ENCODE measurements at regions not wholly inside any gene's neighbourhood (a gene's known extent, or its start where the extent isn't known, plus 50 kb on each side); places are given as distances from the start of the nearest gene placed in this dataset.

DNA sequence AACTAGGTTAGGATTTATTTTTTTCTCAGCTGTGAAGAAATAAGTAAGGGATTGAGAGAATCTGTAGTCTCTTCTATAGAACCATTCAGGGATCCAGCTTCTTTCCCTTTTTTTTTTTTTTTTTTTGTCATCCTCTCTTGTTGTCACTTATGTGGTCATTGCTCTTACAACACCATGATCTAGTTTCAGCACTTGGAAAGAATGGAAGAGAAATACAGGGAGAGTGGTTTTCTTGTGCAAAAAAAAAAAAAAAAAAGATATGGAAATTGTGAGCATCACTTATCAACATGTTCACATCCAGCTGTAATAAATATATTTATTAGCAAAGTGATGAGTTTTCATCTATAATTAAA is 599.3 kb downstream of the SLC6A15 start:
- Mint-ChIP-seq H3K27ac (no peak overlapping the region), H3K36me3 (ENCODE audit: low read depth) (no peaks in the 10 kb centered on the region), H3K4me1 (ENCODE audit: low read depth) (no peaks in the 10 kb centered on the region), H3K9me3 (peaks cover 6% of the 10 kb centered on the region), H3K4me3 (no peak overlapping the region), H3K27me3 (no peaks in the 10 kb centered on the region)
- TF ChIP-seq, protein P1, sequence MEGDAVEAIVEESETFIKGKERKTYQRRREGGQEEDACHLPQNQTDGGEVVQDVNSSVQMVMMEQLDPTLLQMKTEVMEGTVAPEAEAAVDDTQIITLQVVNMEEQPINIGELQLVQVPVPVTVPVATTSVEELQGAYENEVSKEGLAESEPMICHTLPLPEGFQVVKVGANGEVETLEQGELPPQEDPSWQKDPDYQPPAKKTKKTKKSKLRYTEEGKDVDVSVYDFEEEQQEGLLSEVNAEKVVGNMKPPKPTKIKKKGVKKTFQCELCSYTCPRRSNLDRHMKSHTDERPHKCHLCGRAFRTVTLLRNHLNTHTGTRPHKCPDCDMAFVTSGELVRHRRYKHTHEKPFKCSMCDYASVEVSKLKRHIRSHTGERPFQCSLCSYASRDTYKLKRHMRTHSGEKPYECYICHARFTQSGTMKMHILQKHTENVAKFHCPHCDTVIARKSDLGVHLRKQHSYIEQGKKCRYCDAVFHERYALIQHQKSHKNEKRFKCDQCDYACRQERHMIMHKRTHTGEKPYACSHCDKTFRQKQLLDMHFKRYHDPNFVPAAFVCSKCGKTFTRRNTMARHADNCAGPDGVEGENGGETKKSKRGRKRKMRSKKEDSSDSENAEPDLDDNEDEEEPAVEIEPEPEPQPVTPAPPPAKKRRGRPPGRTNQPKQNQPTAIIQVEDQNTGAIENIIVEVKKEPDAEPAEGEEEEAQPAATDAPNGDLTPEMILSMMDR (IDR thresholded peaks at IDR 0.05), result no peak
- intact Hi-C loops (cut with micrococcal nuclease), result no loop called here
- ATAC-seq, result no peak
- ChIA-PET CTCF (no interaction called here), POLR2A (no interaction called here)
- no peak for DNase-seq

DNA sequence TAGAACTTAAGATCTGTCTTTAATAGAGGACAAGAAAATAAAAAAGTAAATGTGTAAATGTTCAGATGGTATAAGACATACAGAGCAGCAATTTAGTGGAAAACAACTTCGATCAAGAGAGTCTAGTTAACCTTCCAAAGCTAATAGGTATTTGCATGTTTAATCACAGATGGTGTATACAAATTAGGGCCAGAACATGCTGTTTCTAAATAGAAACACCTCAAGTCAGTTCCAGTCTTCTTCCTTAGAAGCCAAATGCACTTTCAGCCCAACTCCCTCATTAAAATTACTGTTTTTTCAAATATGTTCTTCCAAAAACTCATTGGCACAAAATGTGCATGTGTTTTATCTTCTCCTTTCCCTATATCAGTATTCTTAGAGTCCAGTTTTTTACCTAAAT is 604.4 kb downstream of the SLC6A15 start:
- no peaks in the 10 kb centered on the region for H3K4me1 Mint-ChIP-seq (ENCODE audit: low read depth)
- H3K9me3 Mint-ChIP-seq, result no peaks in the 10 kb centered on the region
- ChIA-PET POLR2A (no interaction called here), CTCF (no interaction called here)
- TF ChIP-seq, protein P1 (IDR thresholded peaks at IDR 0.05), result no peak
- intact Hi-C loops (cut with micrococcal nuclease), result no loop called here
- H3K27ac Mint-ChIP-seq, result no peak overlapping the region
- ATAC-seq, result no peak
- no peak for DNase-seq
- no peaks in the 10 kb centered on the region for H3K36me3 Mint-ChIP-seq (ENCODE audit: low read depth)
- H3K27me3 Mint-ChIP-seq, result no peaks in the 10 kb centered on the region
- no peak overlapping the region for H3K4me3 Mint-ChIP-seq

DNA sequence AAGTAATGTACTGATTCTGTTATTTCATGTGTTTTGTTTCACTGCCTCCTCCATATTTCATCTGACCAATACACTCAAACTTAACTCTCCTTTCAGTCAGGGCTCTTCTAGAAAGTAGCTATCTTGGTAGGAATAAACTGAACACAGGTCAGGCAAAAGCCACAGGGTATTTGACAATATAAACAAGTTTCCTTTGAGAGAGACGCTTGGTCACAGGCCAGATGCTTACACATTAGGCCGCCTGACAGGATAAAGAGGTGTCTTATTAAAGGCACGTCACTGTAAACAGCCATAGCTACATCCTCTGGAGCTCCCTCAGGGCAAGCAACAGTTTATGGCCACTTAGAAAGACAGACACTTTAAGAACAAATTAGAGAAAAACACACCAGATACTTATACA is 607.5 kb downstream of the SLC6A15 start:
- POLR2A ChIA-PET, result no interaction called here
- CTCF ChIA-PET, result no interaction called here
- intact Hi-C loops (cut with micrococcal nuclease), result no loop called here

DNA sequence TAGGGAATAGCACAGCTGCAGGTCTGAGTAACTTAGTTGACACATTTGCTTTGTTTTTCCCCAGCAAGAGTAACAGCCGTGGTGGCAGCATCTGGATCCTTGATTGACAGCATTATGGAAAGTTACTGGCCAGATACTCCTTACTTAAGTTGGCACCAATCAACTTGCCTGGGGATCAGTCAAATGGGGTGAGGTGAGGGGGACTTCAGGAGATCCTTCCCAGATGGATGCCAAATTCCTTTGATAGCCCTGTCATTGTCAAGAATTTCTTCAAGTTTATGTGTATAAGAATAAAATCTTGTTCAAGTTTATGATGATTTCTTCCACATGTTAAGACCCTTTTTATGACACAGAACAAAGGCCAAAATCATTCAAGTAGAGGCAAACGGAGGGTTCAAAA is 618.4 kb downstream of the SLC6A15 start:
- Mint-ChIP-seq H3K4me1 (ENCODE audit: low read depth) (no peaks in the 10 kb centered on the region), H3K27me3 (no peaks in the 10 kb centered on the region), H3K4me3 (no peak overlapping the region), H3K9me3 (peaks cover 10% of the 10 kb centered on the region), H3K27ac (no peak overlapping the region), H3K36me3 (ENCODE audit: low read depth) (no peaks in the 10 kb centered on the region)
- intact Hi-C loops (cut with micrococcal nuclease), result no loop called here
- CTCF ChIA-PET, result no interaction called here
- POLR2A ChIA-PET, result no interaction called here
- no peak for ATAC-seq
- TF ChIP-seq, protein P1 (IDR thresholded peaks at IDR 0.05), result no peak
- DNase-seq, result no peak

More for the DNA sequence above, 607.5 kb downstream of the SLC6A15 start:
- Mint-ChIP-seq H3K27ac (no peak overlapping the region), H3K4me1 (ENCODE audit: low read depth) (no peaks in the 10 kb centered on the region), H3K36me3 (ENCODE audit: low read depth) (no peaks in the 10 kb centered on the region), H3K4me3 (no peak overlapping the region), H3K9me3 (no peaks in the 10 kb centered on the region), H3K27me3 (no peaks in the 10 kb centered on the region)
- ATAC-seq, result no peak
- TF ChIP-seq, protein P1 (IDR thresholded peaks at IDR 0.05), result no peak
- no peak for DNase-seq

DNA sequence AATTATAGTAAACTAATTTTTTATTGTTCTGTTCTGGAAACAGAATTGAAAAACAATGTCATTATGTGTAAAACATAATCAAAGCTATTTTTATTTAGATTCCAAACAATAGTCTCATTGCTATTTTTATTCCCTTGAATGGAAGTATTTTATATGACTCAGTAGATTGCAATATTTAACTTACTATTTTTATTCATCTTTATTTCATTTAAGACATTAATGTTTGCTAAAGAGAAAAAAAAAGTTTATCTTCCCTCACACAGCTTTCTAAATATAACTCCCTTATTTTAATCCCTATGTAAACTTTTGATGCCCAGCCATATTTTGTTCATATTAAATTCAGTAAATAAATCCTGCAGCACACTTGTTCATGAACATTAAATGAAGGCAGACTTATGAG is 622.4 kb downstream of the SLC6A15 start:
- CTCF ChIA-PET, result no interaction called here
- intact Hi-C loops (cut with micrococcal nuclease), result no loop called here
- H3K27me3 Mint-ChIP-seq, result no peaks in the 10 kb centered on the region
- no peak overlapping the region for H3K27ac Mint-ChIP-seq
- no peak for DNase-seq
- H3K4me3 Mint-ChIP-seq, result no peak overlapping the region
- ATAC-seq, result no peak
- no peaks in the 10 kb centered on the region for H3K36me3 Mint-ChIP-seq (ENCODE audit: low read depth)
- H3K9me3 Mint-ChIP-seq, result no peaks in the 10 kb centered on the region
- TF ChIP-seq, protein P1 (IDR thresholded peaks at IDR 0.05), result no peak
- POLR2A ChIA-PET, result no interaction called here
- no peaks in the 10 kb centered on the region for H3K4me1 Mint-ChIP-seq (ENCODE audit: low read depth)

Measured in activated CD8-positive, alpha-beta T cell treated with anti-CD3 and anti-CD28 coated beads for 36 hours (primary cell).